Stomach (tissue), 4 donors: ENCODE measurements at regions not wholly inside any gene's neighbourhood (a gene's known extent, or its start where the extent isn't known, plus 50 kb on each side); places are given as distances from the start of the nearest gene placed in this dataset.

Experiments
- CTCF ChIP-seq, 7 experiments: fragments of 450-650 bp in 4 of 7; fragments of 200-600 bp in 3 of 7; sonication (generic) in 3 of 7; IDR thresholded peaks; one replicate each; pipeline ENCODE4 v1.5.1; 2016 to 2019; ENCODE audit warnings: antibody characterized with exemption in 7 of 7, control low read depth in 2 of 7, mild to moderate bottlenecking in 1 of 7
- EP300 ChIP-seq: sonication (generic); formaldehyde crosslinking; IDR thresholded peaks from one replicate; pipeline ENCODE4 v1.6.1; 2017; ENCODE audit warnings: antibody characterized with exemption
- POLR2A ChIP-seq, 4 donors: fragments of 450-650 bp; IDR thresholded peaks; one replicate each; pipeline ENCODE4 v1.6.1; 2016; ENCODE audit warnings: antibody characterized with exemption in 4 of 4, control low read depth in 2 of 4, mild to moderate bottlenecking in 1 of 4, moderate library complexity in 1 of 4
- POLR2AphosphoS5 ChIP-seq, 3 donors: sonication (generic); formaldehyde crosslinking; IDR thresholded peaks; one replicate each; pipeline ENCODE4 v1.6.1; 2016; ENCODE audit warnings: antibody characterized with exemption in 3 of 3

- no peak for TF ChIP-seq POLR2A (IDR thresholded peaks at IDR 0.05)
- no peak for TF ChIP-seq CTCF (IDR thresholded peaks at IDR 0.05)
- no peak for TF ChIP-seq POLR2AphosphoS5 (IDR thresholded peaks at IDR 0.05)
- no peak for TF ChIP-seq EP300
These were observed 68.7 kb upstream of the KCNAB1 start for GRCh38 chr3:156051651-156052050.
